ENCODE measurements at regions not wholly inside any gene's neighbourhood (a gene's known extent, or its start where the extent isn't known, plus 50 kb on each side); places are given as distances from the start of the nearest gene placed in this dataset.

- Histone ChIP-seq H3K4me3 (replicated peaks; ENCODE audit: insufficient read depth, low read length) (no peak overlapping the region), H3K27ac (replicated peaks) (no peak overlapping the region), H3K27me3 (ENCODE audit: insufficient read depth, poor library complexity, severe bottlenecking) (no peaks in the 10 kb centered on the region)
- no peak for DNase-seq (ENCODE audit: low read depth in 1 of 2, low spot score in 1 of 2)
- no peak for TF ChIP-seq GABPA (IDR thresholded peaks at IDR 0.05; ENCODE audit: low read depth)
- no peak for TF ChIP-seq SPI1 (IDR thresholded peaks at IDR 0.05; ENCODE audit: borderline replicate concordance, low read depth)
- TF ChIP-seq CTCF (IDR thresholded peaks at IDR 0.05; ENCODE audit: insufficient read depth, low read length) = no peak
- no peak for TF ChIP-seq POLR2AphosphoS5 (IDR thresholded peaks at IDR 0.05; ENCODE audit: low read depth)
- no peak for TF ChIP-seq REST (IDR thresholded peaks at IDR 0.05; ENCODE audit: insufficient replicate concordance, low read depth)
Measured at GRCh38 chr1:58923090-58923470, 139.2 kb upstream of the JUN start.

- Histone ChIP-seq H3K27me3 (ENCODE audit: insufficient read depth, poor library complexity, severe bottlenecking) (no peaks in the 10 kb centered on the region), H3K4me3 (replicated peaks; ENCODE audit: insufficient read depth, low read length) (no peak overlapping the region), H3K27ac (replicated peaks) (no peak overlapping the region)
- no peak for DNase-seq (ENCODE audit: low read depth in 1 of 2, low spot score in 1 of 2)
- TF ChIP-seq GABPA (IDR thresholded peaks at IDR 0.05; ENCODE audit: low read depth) (no peak), POLR2AphosphoS5 (IDR thresholded peaks at IDR 0.05; ENCODE audit: low read depth) (no peak)
Measured at GRCh38 chr1:58924016-58924565, 140.2 kb upstream of the JUN start.

- no peak overlapping the region for H3K4me3 ChIP-seq (replicated peaks; ENCODE audit: insufficient read depth, low read length)
- TF ChIP-seq REST (IDR thresholded peaks at IDR 0.05; ENCODE audit: insufficient replicate concordance, low read depth) = no peak
- no peak for TF ChIP-seq POLR2AphosphoS5 (IDR thresholded peaks at IDR 0.05; ENCODE audit: low read depth)
- no peak for TF ChIP-seq SPI1 (IDR thresholded peaks at IDR 0.05; ENCODE audit: borderline replicate concordance, low read depth)
- TF ChIP-seq GABPA (IDR thresholded peaks at IDR 0.05; ENCODE audit: low read depth) = no peak
- TF ChIP-seq CTCF (IDR thresholded peaks at IDR 0.05; ENCODE audit: insufficient read depth, low read length) = no peak
- H3K27ac ChIP-seq (replicated peaks) = no peak overlapping the region
- DNase-seq (ENCODE audit: low read depth in 1 of 2, low spot score in 1 of 2) = no peak
- no peaks in the 10 kb centered on the region for H3K27me3 ChIP-seq (ENCODE audit: insufficient read depth, poor library complexity, severe bottlenecking)
Measured at GRCh38 chr1:58924821-58925220, 141.0 kb upstream of the JUN start.

GRCh38 chr1:58925247-58925646, 141.4 kb upstream of the JUN start:
- Histone ChIP-seq H3K27me3 (ENCODE audit: insufficient read depth, poor library complexity, severe bottlenecking) (no peaks in the 10 kb centered on the region), H3K27ac (replicated peaks) (no peak overlapping the region), H3K4me3 (replicated peaks; ENCODE audit: insufficient read depth, low read length) (no peak overlapping the region)
- no peak for DNase-seq (ENCODE audit: low read depth in 1 of 2, low spot score in 1 of 2)
- TF ChIP-seq REST (IDR thresholded peaks at IDR 0.05; ENCODE audit: insufficient replicate concordance, low read depth) = no peak
- no peak for TF ChIP-seq GABPA (IDR thresholded peaks at IDR 0.05; ENCODE audit: low read depth)
- no peak for TF ChIP-seq CTCF (IDR thresholded peaks at IDR 0.05; ENCODE audit: insufficient read depth, low read length)
- no peak for TF ChIP-seq POLR2AphosphoS5 (IDR thresholded peaks at IDR 0.05; ENCODE audit: low read depth)
- TF ChIP-seq SPI1 (IDR thresholded peaks at IDR 0.05; ENCODE audit: borderline replicate concordance, low read depth) = no peak

All from HL-60 (cell line).